ENCODE measurements at regions not wholly inside any gene's neighbourhood (a gene's known extent, or its start where the extent isn't known, plus 50 kb on each side); places are given as distances from the start of the nearest gene placed in this dataset.

- H3K4me1 ChIP-seq, result peaks cover 14% of the 10 kb centered on the region
- no peak overlapping the region for H3K4me3 ChIP-seq
- H3K9me3 ChIP-seq, result no peaks in the 10 kb centered on the region
- H3K36me3 ChIP-seq, result no peaks in the 10 kb centered on the region
- no peak overlapping the region for H3K9ac ChIP-seq (ENCODE audit: low read depth in 2 of 2, low read length in 2 of 2)
- no peak overlapping the region for H3K27ac ChIP-seq
- intact Hi-C loops (cut with DNase I), result no loop called here
- H3K27me3 ChIP-seq, result no peaks in the 10 kb centered on the region
- TF ChIP-seq CTCF (IDR thresholded peaks at IDR 0.05), result no peak
- no peak for DNase-seq
Measured at GRCh38 chr9:89992326-89993198, 387.8 kb downstream of the GADD45G start.

GRCh38 chr9:89993678-89994630, 389.1 kb downstream of the GADD45G start:
- Histone ChIP-seq H3K9ac (ENCODE audit: low read depth in 2 of 2, low read length in 2 of 2) (peak overlapping the region in 1 of 2 donors; percentile 56), H3K4me3 (no peak overlapping the region), H3K9me3 (no peaks in the 10 kb centered on the region), H3K4me1 (peaks cover 14% of the 10 kb centered on the region), H3K36me3 (no peaks in the 10 kb centered on the region), H3K27ac (peak overlapping the region; percentile 66), H3K27me3 (no peaks in the 10 kb centered on the region)
- DNase-seq, result peak; percentile 66
- intact Hi-C loops (cut with DNase I), result no loop called here
- no peak for TF ChIP-seq CTCF (IDR thresholded peaks at IDR 0.05)

- Histone ChIP-seq H3K27me3 (no peaks in the 10 kb centered on the region), H3K27ac (no peak overlapping the region), H3K9ac (ENCODE audit: low read depth in 2 of 2, low read length in 2 of 2) (peak overlapping the region in 1 of 2 donors; percentile 30), H3K4me1 (peaks cover 20% of the 10 kb centered on the region), H3K36me3 (no peaks in the 10 kb centered on the region), H3K9me3 (no peaks in the 10 kb centered on the region), H3K4me3 (no peak overlapping the region)
- no peak for DNase-seq
- intact Hi-C loops (cut with DNase I), result loop anchor here (5.0 kb wide), 1 partner anchor 393 kb away; no protein-coding TSS in a partner anchor
- TF ChIP-seq CTCF (IDR thresholded peaks at IDR 0.05), result no peak
Measured at GRCh38 chr9:89994988-89995613, 390.3 kb downstream of the GADD45G start.

DNA sequence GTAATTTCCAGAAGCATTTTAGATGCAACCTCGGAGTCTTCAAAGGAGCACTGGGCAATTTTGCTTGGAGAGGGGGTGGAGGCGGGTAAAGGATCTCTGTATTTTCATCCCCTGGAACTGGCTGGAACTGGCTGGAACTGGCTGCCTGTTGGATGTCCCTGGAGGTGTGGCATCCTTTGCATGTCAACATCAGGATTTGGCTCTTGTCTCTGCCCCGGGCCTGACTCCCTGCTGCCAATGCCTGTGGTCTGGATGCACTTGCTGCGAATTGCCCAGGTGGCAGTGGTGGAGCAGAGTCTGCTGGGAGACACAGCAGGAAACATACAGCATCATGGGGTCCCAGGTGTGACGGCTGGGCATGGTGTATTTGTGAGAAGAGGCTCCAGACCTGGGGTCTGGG, 391.3 kb downstream of the GADD45G start:
- Histone ChIP-seq H3K27ac (no peak overlapping the region), H3K4me3 (no peak overlapping the region), H3K4me1 (peaks cover 23% of the 10 kb centered on the region), H3K36me3 (no peaks in the 10 kb centered on the region), H3K9ac (ENCODE audit: low read depth in 2 of 2, low read length in 2 of 2) (no peak overlapping the region), H3K9me3 (no peaks in the 10 kb centered on the region), H3K27me3 (no peaks in the 10 kb centered on the region)
- peak; percentile 53 for DNase-seq
- intact Hi-C loops (cut with DNase I), result loop anchor here (5.0 kb wide), 1 partner anchor 394 kb away; no protein-coding TSS in a partner anchor
- TF ChIP-seq CTCF (IDR thresholded peaks at IDR 0.05), result no peak

GRCh38 chr9:89996773-89997172, 392.0 kb downstream of the GADD45G start:
- no peaks in the 10 kb centered on the region for H3K27me3 ChIP-seq
- H3K4me3 ChIP-seq, result no peak overlapping the region
- TF ChIP-seq CTCF (IDR thresholded peaks at IDR 0.05), result no peak
- intact Hi-C loops (cut with DNase I), result loop anchor here (5.0 kb wide), 1 partner anchor 394 kb away; no protein-coding TSS in a partner anchor
- H3K4me1 ChIP-seq, result peaks cover 23% of the 10 kb centered on the region
- DNase-seq, result peak; percentile 63
- no peaks in the 10 kb centered on the region for H3K36me3 ChIP-seq
- H3K9ac ChIP-seq (ENCODE audit: low read depth in 2 of 2, low read length in 2 of 2), result no peak overlapping the region
- no peaks in the 10 kb centered on the region for H3K9me3 ChIP-seq
- no peak overlapping the region for H3K27ac ChIP-seq

All from colonic mucosa (tissue), 4 donors.